Testis (tissue), 2 donors: ENCODE measurements at regions not wholly inside any gene's neighbourhood (a gene's known extent, or its start where the extent isn't known, plus 50 kb on each side); places are given as distances from the start of the nearest gene placed in this dataset.

Experiments
- DNase-seq: peaks from one replicate; pipeline ENCODE4 v3.0.0-alpha.2; 2019
- H3K27ac ChIP-seq, 2 donors: fragments of 200-600 bp; sonication (generic); one replicate each; pipeline ENCODE4 v1.5.1; 2019
- H3K27me3 ChIP-seq: fragments of 200-600 bp; sonication (generic); one replicate; pipeline ENCODE4 v1.5.1; 2019
- H3K36me3 ChIP-seq: fragments of 200-600 bp; sonication (generic); one replicate; pipeline ENCODE4 v1.5.1; 2017; ENCODE audit warnings: low read depth; ENCODE audit errors: missing control alignments
- H3K4me1 ChIP-seq: fragments of 200-600 bp; sonication (generic); one replicate; pipeline ENCODE4 v1.5.1; 2019
- H3K4me3 ChIP-seq, 2 donors: fragments of 200-600 bp; sonication (generic); one replicate each; pipeline ENCODE4 v1.5.1; 2017 to 2019
- H3K9me3 ChIP-seq: fragments of 200-600 bp; sonication (generic); one replicate; pipeline ENCODE4 v1.5.1; 2017
- CTCF ChIP-seq, 3 experiments: fragments of 450-650 bp in 2 of 3; fragments of 200-600 bp in 1 of 3; sonication (generic) in 1 of 3; IDR thresholded peaks; one replicate each; pipeline ENCODE4 v1.5.1; 2016 to 2019; ENCODE audit warnings: antibody characterized with exemption in 3 of 3, mild to moderate bottlenecking in 2 of 3, moderate library complexity in 1 of 3
- POLR2A ChIP-seq: fragments of 450-650 bp; IDR thresholded peaks from one replicate; pipeline ENCODE4 v1.6.1; 2017; ENCODE audit warnings: antibody characterized with exemption, mild to moderate bottlenecking, moderate library complexity
- WGBS, 2 donors: methylation state at CpG; one replicate each; pipeline ENCODE4 v1.1.5; 2018; 5-methylcytosine and 5-hydroxymethylcytosine counted together
- intact Hi-C: fragments of 100-400 bp; cut with DNase I; formaldehyde crosslinking; loops from one replicate; pipeline ENCODE4 v1.15.1; 2023; ENCODE audit warnings: low total_unique reads

GRCh38 chr6:152909241-152909640 is 73.6 kb downstream of the FBXO5 start:
- DNase-seq = no peak
- Histone ChIP-seq H3K27me3 (no peaks in the 10 kb centered on the region), H3K4me3 (no peak overlapping the region), H3K36me3 (no peaks in the 10 kb centered on the region), H3K4me1 (no peaks in the 10 kb centered on the region), H3K9me3 (no peaks in the 10 kb centered on the region), H3K27ac (no peak overlapping the region)
- 86 to 92% methylated on average over 2 of the region's 2 CpGs for WGBS, 2 donors
- intact Hi-C loops = no loop called here
- TF ChIP-seq POLR2A (no peak), CTCF (IDR thresholded peaks at IDR 0.05) (no peak)

DNA sequence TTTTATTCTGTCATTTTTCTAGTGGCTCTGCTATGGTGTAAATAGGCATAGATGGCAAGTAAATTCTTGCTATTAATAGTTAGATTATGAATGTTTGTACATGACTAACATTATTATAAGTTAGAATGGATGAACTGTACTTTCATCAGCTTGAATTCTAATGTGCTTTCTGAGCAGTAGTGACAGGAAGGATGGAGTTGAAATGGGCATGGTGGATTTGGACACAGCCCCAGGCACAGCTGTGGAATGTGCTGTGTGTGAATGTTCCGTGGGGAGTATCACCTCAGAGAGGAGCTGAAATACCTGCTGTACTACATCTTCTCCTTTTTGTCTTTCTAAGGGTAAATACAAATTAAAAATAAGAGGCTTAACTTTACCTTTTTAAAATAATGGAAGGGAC is 66.8 kb downstream of the FBXO5 start:
- H3K27ac ChIP-seq = no peak overlapping the region
- no peak for DNase-seq
- no peak for TF ChIP-seq POLR2A
- no peak for TF ChIP-seq CTCF (IDR thresholded peaks at IDR 0.05)
- intact Hi-C loops = no loop called here
- no peaks in the 10 kb centered on the region for H3K4me1 ChIP-seq
- WGBS, 2 donors = 54 to 55% methylated on average over 1 of the region's 1 CpG
- no peaks in the 10 kb centered on the region for H3K36me3 ChIP-seq
- no peaks in the 10 kb centered on the region for H3K9me3 ChIP-seq
- H3K27me3 ChIP-seq = no peaks in the 10 kb centered on the region
- no peak overlapping the region for H3K4me3 ChIP-seq

DNA sequence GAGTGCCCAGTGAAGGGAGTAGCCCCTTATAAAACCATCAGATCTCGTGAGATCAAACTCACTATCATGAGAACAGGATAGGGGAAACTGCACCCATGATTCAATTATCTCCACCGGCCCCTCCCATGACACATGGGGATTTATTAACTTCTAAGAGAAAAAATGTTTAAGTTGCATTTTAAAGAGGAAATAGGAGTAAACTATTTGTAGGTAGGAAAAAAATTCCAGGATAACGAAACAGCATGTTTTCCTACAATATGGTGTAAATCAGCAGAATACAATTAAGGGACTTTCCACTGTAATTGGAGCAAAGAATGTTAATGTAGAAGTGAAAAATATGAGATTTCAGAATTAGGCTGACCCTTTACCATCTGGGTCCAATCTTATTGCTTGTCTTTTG is 63.9 kb downstream of the FBXO5 start:
- H3K27ac ChIP-seq = no peak overlapping the region
- H3K9me3 ChIP-seq = no peaks in the 10 kb centered on the region
- DNase-seq = no peak
- intact Hi-C loops = no loop called here
- no peaks in the 10 kb centered on the region for H3K27me3 ChIP-seq
- H3K36me3 ChIP-seq = no peaks in the 10 kb centered on the region
- no peak overlapping the region for H3K4me3 ChIP-seq
- WGBS, 2 donors = 69 to 71% methylated on average over 3 of the region's 3 CpGs
- no peaks in the 10 kb centered on the region for H3K4me1 ChIP-seq
- TF ChIP-seq CTCF (IDR thresholded peaks at IDR 0.05) = no peak

DNA sequence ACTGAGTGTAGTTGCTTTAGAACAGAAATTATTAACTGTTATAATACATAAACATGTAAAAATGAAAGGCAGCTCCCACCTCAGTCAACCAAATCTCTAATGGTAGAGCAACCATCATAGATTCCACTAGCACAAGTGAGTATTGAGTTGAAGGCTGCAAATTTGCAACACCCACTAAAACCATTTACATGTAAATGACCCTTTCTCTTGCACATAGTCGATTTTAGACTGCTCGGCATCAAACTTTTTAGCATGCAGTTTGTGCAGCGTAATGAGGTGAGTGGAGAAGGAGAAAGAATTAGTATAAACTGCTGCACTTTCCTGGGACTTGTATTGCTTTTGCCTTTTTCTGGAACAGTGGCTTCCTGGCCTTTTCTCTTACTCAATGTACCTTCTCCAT is 62.8 kb downstream of the FBXO5 start:
- intact Hi-C loops = no loop called here
- H3K27me3 ChIP-seq = no peaks in the 10 kb centered on the region
- H3K36me3 ChIP-seq = no peaks in the 10 kb centered on the region
- WGBS, 2 donors = 94 to 98% methylated on average over 3 of the region's 3 CpGs
- TF ChIP-seq POLR2A (no peak), CTCF (IDR thresholded peaks at IDR 0.05) (no peak)
- H3K4me3 ChIP-seq = no peak overlapping the region
- DNase-seq = no peak
- H3K27ac ChIP-seq = no peak overlapping the region
- H3K9me3 ChIP-seq = no peaks in the 10 kb centered on the region
- H3K4me1 ChIP-seq = no peaks in the 10 kb centered on the region
